ENCODE measurements at regions not wholly inside any gene's neighbourhood (a gene's known extent, or its start where the extent isn't known, plus 50 kb on each side); places are given as distances from the start of the nearest gene placed in this dataset.

- Histone ChIP-seq H3K4me1 (peaks cover 0 to 19% of the 10 kb centered on the region in 2 donors), H3K27ac (no peak overlapping the region), H3K9me3 (peaks cover 4 to 10% of the 10 kb centered on the region in 2 donors), H3K27me3 (no peaks in the 10 kb centered on the region), H3K4me3 (no peak overlapping the region), H3K36me3 (no peaks in the 10 kb centered on the region)
- DNase-seq (ENCODE audit: low spot score), result no peak
- no peak for TF ChIP-seq CTCF (IDR thresholded peaks at IDR 0.05)
Observed at GRCh38 chr12:42767998-42768397, 178.5 kb upstream of the PRICKLE1 start.

GRCh38 chr12:42767326-42767954 lies 177.9 kb upstream of the PRICKLE1 start:
- no peak for TF ChIP-seq CTCF (IDR thresholded peaks at IDR 0.05)
- no peak for DNase-seq (ENCODE audit: low spot score)

GRCh38 chr12:42766754-42767153 lies 177.2 kb upstream of the PRICKLE1 start:
- H3K27ac ChIP-seq, result no peak overlapping the region
- H3K36me3 ChIP-seq, result no peaks in the 10 kb centered on the region
- H3K4me1 ChIP-seq, result peaks cover 0 to 19% of the 10 kb centered on the region in 2 donors
- no peak overlapping the region for H3K4me3 ChIP-seq
- DNase-seq (ENCODE audit: low spot score), result no peak
- H3K9me3 ChIP-seq, result peaks cover 0 to 1% of the 10 kb centered on the region in 2 donors
- no peak for TF ChIP-seq CTCF (IDR thresholded peaks at IDR 0.05)
- H3K27me3 ChIP-seq, result no peaks in the 10 kb centered on the region

More at GRCh38 chr12:42767326-42767954, 177.9 kb upstream of the PRICKLE1 start:
- Histone ChIP-seq H3K4me3 (no peak overlapping the region), H3K27ac (no peak overlapping the region), H3K36me3 (no peaks in the 10 kb centered on the region), H3K27me3 (no peaks in the 10 kb centered on the region), H3K9me3 (peaks cover 4 to 8% of the 10 kb centered on the region in 2 donors), H3K4me1 (peaks cover 0 to 19% of the 10 kb centered on the region in 2 donors)

- Histone ChIP-seq H3K27ac (no peak overlapping the region), H3K4me1 (peaks cover 0 to 19% of the 10 kb centered on the region in 2 donors), H3K4me3 (no peak overlapping the region), H3K36me3 (no peaks in the 10 kb centered on the region), H3K9me3 (no peaks in the 10 kb centered on the region), H3K27me3 (no peaks in the 10 kb centered on the region)
- no peak for DNase-seq (ENCODE audit: low spot score)
- TF ChIP-seq CTCF (IDR thresholded peaks at IDR 0.05), result no peak
Observed at GRCh38 chr12:42766026-42766425, 176.5 kb upstream of the PRICKLE1 start.

- TF ChIP-seq CTCF (IDR thresholded peaks at IDR 0.05), result no peak
- peaks cover 0 to 11% of the 10 kb centered on the region in 2 donors for H3K4me1 ChIP-seq
- H3K36me3 ChIP-seq, result no peaks in the 10 kb centered on the region
- H3K9me3 ChIP-seq, result no peaks in the 10 kb centered on the region
- no peak for DNase-seq (ENCODE audit: low spot score)
- H3K27ac ChIP-seq, result no peak overlapping the region
- H3K27me3 ChIP-seq, result no peaks in the 10 kb centered on the region
- H3K4me3 ChIP-seq, result no peak overlapping the region
Observed at GRCh38 chr12:42763682-42764081, 174.1 kb upstream of the PRICKLE1 start.

GRCh38 chr12:42762395-42762925 lies 172.9 kb upstream of the PRICKLE1 start:
- no peak overlapping the region for H3K27ac ChIP-seq
- no peaks in the 10 kb centered on the region for H3K9me3 ChIP-seq
- DNase-seq (ENCODE audit: low spot score), result no peak
- H3K4me1 ChIP-seq, result peaks cover 0 to 7% of the 10 kb centered on the region in 2 donors
- no peaks in the 10 kb centered on the region for H3K36me3 ChIP-seq
- no peak overlapping the region for H3K4me3 ChIP-seq
- TF ChIP-seq CTCF (IDR thresholded peaks at IDR 0.05), result no peak
- H3K27me3 ChIP-seq, result no peaks in the 10 kb centered on the region
